ENCODE measurements at regions not wholly inside any gene's neighbourhood (a gene's known extent, or its start where the extent isn't known, plus 50 kb on each side); places are given as distances from the start of the nearest gene placed in this dataset.

DNA sequence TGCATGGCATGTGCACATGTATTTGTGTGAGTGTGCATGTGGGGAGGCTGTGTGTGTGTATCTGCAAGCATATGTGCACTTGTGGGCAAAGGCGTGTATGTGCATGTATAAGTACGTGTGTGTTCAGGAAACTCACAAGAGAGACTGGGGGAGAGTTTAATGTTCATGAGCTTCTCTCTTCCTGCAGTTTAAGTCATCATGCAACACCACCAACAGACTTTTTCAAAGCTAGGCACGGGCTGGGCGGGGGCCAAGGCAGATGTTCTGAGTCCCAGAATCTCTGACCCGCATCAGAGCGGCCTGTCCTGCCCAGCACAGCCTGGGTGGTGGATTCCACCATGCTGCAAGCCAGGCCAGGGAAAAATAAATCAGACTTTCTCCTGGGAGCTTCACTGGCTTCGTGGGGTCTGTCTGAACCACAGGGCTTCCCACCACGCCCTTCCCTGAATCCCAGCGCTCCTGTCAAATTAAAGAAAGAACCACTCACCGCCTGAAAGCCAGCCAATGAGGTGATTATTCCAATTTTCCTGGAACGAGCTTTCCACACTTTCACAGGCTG, 75.7 kb downstream of the PITPNM2 start:
- no peak for TF ChIP-seq EZH2 (IDR thresholded peaks at IDR 0.05; ENCODE audit: low read depth)
- TF ChIP-seq, protein P1, sequence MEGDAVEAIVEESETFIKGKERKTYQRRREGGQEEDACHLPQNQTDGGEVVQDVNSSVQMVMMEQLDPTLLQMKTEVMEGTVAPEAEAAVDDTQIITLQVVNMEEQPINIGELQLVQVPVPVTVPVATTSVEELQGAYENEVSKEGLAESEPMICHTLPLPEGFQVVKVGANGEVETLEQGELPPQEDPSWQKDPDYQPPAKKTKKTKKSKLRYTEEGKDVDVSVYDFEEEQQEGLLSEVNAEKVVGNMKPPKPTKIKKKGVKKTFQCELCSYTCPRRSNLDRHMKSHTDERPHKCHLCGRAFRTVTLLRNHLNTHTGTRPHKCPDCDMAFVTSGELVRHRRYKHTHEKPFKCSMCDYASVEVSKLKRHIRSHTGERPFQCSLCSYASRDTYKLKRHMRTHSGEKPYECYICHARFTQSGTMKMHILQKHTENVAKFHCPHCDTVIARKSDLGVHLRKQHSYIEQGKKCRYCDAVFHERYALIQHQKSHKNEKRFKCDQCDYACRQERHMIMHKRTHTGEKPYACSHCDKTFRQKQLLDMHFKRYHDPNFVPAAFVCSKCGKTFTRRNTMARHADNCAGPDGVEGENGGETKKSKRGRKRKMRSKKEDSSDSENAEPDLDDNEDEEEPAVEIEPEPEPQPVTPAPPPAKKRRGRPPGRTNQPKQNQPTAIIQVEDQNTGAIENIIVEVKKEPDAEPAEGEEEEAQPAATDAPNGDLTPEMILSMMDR (conservative IDR thresholded peaks at IDR 0.05), result no peak
